Fibroblast of skin of left quadriceps (primary cell): ENCODE measurements at regions not wholly inside any gene's neighbourhood (a gene's known extent, or its start where the extent isn't known, plus 50 kb on each side); places are given as distances from the start of the nearest gene placed in this dataset.
"Not testable (repeated sequence)": the region's sequence is repeated elsewhere in the genome, so short reads cannot be mapped to it uniquely, and the experiment has no call there.

Experiments
- DNase-seq, 2 experiments: peaks; one replicate each; pipeline ENCODE4 v3.0.0-alpha.2; 2013; ENCODE audit warnings: low read depth in 2 of 2

GRCh38 chr4:161329852-161330251 is 833.9 kb downstream of the FSTL5 start:
- DNase-seq: no peak

DNA sequence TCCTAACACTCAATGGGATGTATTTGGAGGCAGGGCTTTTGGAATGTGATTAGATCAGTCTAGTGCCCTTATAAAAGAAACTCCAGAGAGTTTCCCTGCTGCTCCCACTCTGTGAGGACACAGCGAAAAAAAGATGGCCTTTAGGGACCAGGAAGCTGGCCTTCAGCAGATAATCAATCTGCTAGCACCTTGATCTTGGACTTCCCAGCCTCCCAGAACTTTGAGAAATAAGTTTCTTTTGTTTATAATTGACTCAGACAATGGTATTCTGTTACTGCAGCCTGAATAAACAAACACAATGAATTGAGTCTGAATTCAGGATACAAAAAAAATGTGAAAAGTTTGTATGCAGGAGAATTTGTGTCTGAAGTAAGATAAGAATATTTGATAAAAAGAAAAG is 842.1 kb downstream of the FSTL5 start:
- no peak for DNase-seq

GRCh38 chr4:161320377-161320776 is 843.4 kb downstream of the FSTL5 start:
- no peak for DNase-seq

DNA sequence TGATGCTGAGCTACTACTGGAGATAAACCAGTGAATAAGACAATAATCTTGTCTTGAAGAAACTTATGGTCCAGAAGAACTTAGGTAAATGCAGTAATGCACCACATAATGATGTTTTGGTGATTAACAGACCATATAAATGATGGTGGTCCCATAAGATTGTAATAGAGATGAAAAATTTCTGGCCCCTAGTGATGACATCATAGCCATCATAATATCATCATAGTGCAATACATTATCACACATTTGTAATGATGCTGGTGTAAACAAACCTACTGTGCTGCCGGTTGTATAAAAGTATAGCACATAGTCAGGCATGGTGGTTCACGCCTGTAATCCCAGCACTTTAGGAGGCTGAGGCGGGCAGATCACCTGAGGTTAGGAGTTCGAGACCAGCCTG is 846.8 kb downstream of the FSTL5 start:
- DNase-seq: no peak

GRCh38 chr4:161314371-161314770 is 849.4 kb downstream of the FSTL5 start:
- no peak for DNase-seq

DNA sequence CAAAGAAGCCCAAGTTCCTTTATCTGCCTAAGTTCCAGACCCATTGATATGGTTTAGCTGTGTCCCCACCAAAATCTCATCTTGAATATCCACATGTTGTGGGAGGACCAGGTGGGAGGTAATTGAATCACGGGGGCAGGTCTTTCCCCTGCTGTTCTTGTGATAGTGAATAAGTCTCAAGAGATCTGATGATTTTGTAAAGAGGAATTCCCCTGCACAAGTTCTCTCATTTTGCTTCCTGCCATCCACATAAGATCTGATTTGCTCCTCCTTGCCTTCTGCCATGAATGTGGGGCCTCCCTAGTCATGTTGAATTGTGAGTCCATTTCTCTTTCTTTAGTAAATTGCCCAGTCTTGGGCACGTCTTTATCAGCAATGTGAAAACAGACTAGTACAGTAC is 860.2 kb downstream of the FSTL5 start:
- no peak for DNase-seq

GRCh38 chr4:161291222-161291621 is 872.6 kb downstream of the FSTL5 start:
- DNase-seq: no peak

DNA sequence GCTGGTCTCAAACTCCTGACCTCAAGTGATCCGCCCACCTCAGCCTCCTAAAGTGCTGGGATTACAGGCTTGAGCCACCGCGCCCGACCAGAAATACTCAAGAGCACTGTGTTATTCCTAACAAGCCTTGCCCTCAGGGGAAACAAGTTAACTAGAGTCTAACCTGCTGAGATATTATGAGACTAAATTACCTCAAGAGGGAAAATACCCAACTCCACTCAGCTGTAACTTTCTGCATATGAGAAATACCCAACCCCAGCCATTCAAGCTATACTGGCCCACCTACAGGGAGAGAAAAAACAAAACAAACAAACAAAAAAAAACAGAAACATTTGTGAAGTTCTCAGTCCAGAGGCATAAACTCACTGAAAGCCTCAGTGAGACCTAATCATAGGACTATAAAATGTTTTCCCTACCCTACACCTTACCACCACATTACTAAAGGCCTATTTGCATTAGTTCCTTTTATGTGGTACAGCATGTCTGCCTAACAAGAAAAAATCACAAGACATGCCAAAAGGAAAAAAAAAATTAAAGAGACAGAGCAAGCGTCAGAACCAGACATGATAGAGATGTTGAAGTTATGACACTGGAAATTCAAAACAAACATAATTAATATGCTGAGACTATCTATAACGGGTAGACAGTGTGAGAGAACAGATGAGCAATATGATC is 876.0 kb downstream of the FSTL5 start:
- no peak for DNase-seq

- peak in 1 of 2 experiments; percentile 5 for DNase-seq
Measured at GRCh38 chr4:161285461-161285860, 878.3 kb downstream of the FSTL5 start.

- DNase-seq: no peak
Measured at GRCh38 chr4:161280929-161281328, 882.9 kb downstream of the FSTL5 start.

DNA sequence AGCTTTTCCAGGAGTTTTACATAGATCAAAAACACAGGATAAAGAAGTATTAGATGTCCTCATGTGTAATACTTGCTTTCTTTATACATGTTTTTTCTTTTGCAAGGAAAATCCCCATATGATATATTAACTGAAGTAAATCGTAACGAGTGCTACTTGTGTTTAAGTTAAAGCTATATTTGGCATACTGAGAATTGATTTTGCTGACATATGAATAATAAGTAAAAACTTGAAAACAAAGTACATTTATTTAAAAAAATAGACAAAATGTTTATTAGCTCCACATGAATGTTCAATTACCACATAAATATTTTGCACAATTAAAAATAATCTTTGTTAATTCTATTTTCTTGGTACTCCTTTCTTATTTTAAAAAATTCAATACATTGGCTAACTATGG is 884.7 kb downstream of the FSTL5 start:
- DNase-seq: no peak

DNA sequence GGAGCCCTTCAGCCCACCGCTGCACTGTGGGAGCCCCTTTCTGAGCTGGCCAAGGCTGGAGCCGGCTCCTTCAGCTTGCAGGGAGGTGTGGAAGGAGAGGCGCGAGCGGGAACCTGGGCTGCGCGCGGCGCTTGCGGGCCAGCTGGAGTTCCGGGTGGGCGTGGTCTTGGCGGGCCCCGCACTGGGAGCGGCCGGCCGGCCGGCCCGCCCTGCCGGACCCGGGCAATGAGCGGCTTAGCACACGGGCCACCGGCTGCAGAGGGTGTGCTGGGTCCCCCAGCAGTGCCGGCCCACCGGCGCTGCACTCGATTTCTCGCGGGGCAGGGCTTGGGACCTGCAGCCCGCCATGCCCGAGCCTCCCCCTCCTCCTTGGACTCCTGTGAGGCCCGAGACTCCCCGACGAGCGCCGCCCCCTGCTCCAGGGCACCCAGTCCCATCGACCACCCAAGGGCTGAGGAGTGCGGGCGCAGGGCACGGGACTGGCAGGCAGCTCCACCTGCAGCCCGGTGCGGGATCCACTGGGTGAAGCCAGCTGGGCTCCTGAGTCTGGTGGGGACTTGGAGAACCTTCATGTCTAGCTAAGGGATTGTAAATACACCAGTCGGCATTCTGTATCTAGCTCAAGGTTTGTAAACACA is 886.5 kb downstream of the FSTL5 start:
- DNase-seq: not testable (repeated sequence)

- DNase-seq: no peak
Measured at GRCh38 chr4:161273607-161274006, 890.2 kb downstream of the FSTL5 start.

DNA sequence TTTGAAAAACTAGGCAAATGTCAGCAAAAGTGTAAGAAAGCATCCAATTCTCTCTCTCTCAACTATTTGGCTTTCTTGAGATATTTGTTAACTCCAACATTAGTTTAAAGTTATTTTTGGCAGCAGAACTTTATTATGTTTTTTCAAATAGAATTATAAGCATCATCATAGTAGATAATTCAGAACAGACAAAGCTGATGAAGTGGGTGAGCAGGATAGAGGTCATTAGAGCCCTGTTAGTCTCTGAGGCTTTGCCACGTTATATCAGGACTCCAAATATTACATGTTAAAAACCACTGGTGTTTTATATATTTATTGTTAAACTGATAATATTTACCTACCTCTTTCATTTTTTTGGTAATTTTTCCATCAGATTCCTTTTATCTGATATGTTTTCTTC is 903.0 kb downstream of the FSTL5 start:
- no peak for DNase-seq

DNA sequence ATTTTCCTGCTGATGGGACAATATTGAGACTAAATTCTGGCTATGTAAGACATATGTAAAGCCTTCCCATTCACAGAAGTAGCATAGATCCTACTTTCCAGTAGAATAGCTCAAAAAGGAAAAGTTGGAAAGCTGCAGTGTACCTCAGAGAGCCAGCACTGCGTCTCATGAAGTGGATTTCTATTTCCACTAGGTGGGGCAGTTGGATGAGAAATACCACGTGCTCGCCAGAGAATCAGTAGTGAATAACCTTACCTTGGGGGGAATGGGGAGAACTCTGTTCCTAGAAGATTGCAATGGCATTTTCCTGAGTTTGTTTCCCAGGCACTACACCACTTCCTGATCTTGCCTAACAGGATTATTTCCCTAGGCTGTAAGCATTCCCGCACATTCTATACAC is 907.1 kb downstream of the FSTL5 start:
- DNase-seq: no peak

DNA sequence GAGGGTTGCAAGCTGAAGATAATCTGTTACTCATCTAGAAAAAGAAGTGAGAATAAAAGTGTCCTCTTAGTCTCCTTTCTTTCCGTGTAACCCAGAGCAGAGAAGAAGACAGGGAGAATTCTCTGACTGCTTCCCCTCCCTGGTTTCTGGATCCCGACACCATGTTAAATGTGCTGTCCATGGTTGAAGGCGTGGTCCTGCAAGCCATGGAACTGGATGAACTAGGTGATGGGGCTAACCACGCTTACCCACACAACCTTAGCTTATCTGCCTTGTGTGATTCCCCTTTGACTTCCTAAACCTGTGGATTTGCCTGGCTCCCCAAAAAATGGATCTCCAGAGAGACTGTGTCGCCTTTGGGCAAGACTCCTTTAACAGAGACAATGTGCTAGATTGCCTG is 907.6 kb downstream of the FSTL5 start:
- no peak for DNase-seq

DNA sequence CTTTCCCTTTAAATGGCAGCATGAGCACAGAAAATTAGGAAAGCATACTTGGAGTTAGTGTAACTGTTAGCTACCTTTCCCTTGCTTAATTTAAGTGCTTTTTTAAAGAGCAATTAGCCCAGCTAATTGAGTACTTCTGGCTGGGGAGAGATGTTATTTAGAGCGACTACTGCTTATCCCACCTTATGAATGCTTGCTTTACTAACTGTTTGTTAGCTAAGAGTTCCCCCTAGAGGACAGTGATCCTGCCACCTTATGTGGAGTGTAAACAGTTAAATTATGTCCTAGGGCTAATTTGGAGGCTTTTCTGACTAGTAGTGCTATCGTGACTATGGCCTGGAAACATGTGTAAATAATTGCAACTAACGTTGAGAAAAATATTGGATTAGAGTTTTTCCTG is 909.4 kb downstream of the FSTL5 start:
- no peak for DNase-seq

GRCh38 chr4:161252520-161253141 is 911.2 kb downstream of the FSTL5 start:
- DNase-seq: no peak

- DNase-seq: no peak
Measured at GRCh38 chr4:161249779-161250440, 913.9 kb downstream of the FSTL5 start.

GRCh38 chr4:161248880-161249279 is 914.9 kb downstream of the FSTL5 start:
- DNase-seq: no peak

DNA sequence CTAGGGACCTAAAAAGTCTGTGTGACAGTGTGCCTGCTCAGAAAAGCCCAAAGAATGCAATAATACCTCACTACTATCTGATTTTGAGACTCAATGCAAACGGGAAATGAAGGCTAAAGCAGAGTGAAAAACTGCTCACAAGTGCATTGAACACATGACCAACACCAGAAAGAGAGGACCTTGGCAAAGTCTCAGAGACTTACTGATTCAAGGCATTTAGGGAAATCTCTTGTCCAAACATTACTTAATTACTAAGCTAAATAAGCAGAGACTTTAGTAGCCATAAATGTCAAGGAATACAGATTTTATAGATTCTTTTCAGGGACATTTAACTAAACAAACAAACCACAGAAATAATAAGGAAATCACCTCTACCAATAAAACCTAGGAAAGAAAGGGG is 916.0 kb downstream of the FSTL5 start:
- no peak for DNase-seq

- no peak for DNase-seq
Measured at GRCh38 chr4:161238033-161238432, 925.8 kb downstream of the FSTL5 start.

DNA sequence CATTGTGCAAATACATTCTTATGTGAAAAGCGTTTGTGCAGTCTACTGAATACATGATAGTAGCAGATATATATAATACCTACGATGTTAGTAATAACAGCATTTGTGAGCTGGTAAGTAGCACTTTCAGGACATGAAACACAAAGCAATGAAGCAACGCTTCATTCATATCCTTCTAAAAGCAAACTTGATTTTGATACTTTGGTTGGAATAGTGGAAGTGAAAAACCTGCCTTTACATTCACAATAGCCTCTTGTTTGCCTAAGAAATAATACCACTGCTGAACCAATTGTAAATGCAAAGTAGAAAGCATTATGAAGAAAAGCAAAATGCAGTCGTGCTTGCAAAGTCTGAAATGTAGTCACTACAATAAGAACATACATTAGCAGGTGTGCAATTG is 926.3 kb downstream of the FSTL5 start:
- no peak for DNase-seq
